KBM-7 (cell line): ENCODE measurements at regions not wholly inside any gene's neighbourhood (a gene's known extent, or its start where the extent isn't known, plus 50 kb on each side); places are given as distances from the start of the nearest gene placed in this dataset.

ENCODE experiments used
- DNase-seq: peaks from one replicate; pipeline ENCODE4 v3.0.0-alpha.2; 2015
- in situ Hi-C: fragments of 300-500 bp; cut with MboI; formaldehyde crosslinking; loops from 2 replicates; pipeline ENCODE4 v1.14.3; 2020; ENCODE audit warnings: low sequenced_read_pairs, low pct_unique_long_range_greater_than_20kb, mixed read lengths

DNA sequence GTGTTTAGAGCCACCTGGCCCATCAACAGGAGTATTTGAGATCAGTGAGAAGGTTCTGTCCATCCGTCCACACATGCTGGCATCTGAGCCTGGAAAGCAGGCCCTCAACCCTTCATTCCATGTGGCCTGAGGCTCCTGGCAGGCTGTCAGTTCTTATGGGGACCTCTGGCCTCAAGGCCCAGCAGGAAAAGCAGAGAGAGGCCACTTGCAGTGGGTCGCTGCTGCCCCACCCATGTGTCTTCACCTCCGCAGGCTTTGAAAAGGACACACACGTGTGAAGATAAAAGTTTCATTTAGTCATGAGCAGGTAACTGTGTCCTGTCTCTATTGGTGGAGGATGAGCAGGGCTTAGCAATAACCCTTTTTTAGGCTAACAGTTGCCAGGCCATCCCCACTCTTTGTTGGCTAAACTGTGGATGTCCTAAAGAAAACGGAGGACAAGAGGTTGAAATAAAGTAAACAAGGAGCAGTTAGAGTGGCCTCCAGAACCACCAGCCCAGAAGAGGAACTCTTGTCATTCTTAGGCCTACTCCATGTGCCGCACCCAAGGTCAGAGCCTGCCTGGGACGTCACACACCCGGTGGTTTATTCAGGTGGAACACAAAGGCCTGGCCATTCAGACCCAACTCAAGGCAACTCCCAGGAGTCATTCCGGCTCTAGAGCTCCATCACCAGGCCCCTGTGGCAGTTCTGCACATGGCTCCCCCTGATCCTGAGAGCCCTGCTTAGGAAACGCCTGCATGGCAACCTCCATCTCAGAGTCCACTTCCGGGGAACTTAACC, 143.4 kb upstream of the CST7 start:
- no peak for DNase-seq
- in situ Hi-C loops: no loop called here

DNA sequence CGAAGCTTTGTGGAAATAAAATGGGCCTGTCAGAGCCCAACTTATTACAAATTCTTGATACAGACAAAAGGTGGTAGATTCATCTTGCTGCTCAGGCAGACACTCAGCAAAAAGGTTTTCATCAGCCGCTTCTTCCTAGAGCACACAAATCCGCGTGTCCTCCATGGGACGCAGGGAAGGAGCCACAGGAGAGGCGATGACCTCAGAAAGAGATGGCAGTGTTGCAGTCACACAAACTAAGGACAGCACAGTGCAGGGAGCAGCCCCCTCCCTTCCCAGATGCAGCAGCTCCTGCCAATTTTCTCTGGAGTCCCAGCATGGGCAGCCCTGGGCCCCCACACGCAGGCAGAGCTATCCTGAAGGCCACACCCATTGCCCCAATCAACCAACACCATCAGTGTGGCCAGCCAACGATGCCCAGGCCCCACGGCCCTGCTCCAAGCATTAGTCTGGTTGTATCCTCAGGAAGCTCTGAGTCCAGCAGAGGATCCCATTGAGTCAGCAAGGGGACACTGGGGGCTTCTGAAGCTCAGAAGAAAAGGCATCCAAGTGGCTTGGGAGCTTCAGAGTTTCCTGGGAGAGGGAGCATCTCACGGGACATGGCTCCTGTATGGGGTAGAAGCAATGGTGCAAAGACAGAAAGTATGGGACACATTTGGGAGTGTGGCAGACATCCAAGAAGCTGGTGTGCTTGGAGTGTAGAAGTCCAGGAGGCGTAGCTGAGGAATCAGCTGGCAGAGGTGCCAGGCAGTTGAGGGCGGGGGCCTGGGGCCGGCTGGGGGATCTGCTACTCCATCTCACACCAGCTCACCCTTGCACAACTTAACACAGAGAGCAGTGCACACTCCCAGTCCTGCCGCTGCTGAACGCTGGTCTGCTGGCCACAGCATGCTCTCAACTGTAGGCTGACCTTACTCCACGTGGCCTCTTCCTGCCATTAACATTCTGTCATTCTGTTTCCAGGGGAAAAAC, 142.1 kb upstream of the CST7 start:
- in situ Hi-C loops: no loop called here
- DNase-seq: no peak

DNA sequence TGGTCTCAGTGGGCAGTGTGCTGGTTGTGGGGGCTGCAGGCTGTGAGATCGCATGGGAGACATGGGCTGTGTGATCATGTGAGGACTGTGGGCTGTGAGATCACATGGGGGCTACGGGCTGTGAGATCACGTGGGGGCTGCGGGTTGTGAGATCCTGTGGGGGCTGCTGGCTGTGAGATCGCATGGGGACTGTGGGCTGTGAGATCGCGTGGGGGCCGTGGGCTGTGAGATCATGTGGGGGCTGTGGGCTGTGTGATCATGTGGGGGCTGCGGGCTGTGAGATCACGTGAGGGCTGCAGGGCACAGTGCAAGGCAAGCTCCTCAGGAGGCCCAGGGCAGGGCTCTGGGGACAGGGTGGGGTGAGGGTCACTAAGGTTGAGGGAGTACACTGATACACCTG, 140.5 kb upstream of the CST7 start:
- in situ Hi-C loops: no loop called here
- DNase-seq: no peak

DNA sequence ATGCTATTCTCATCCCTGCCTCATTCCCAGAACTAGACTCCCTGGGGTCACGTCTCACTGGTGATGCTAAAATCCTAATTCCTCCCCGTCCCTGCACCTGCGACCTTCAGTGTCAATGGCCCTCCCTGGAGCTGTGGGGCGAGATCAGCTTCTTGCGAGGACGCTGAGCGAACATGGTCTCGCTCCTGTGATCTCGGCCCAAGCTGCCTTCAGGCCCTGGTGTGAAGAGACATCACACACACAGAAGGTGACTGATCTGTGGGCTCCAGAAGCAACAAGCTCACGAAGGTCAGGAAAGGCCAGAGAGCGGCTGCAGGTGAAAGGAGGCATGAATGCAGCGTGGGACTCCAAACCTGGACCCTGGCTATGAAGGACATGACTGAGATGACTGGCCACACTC, 139.5 kb upstream of the CST7 start:
- no peak for DNase-seq

DNA sequence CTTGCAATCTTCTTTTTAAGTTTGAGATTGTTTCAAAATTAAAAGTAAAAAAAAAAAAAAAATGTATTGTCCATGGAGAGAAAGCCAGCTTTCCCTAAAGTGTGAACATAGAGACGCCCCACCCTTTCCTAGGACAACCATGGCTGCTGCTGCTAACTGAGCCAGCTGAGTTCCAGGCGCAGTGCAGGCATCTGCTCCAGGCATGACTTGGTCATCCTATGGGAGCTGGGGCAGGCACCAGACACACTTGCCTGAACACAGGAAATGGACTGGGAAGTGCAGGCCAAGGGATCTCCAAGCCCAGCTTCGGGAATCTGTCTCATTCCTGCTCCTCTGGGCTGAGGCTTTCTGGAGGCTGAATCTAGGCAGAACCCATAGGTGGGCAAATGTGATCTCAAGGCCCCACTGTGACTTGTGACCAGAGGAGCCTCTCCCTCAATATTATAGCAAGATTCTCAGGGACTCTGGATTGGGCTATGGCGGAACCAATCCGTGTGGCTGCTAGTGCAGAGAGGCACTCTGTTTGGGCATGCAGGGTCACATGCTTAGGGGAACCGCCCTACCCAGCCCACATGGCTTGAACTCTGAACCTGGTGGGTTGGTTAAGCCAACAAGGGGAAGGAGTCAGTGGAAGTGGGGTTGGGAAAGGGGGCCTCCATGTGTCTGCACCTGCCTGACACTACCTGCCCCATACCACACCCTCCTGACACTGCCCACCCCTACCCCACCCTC, 138.2 kb upstream of the CST7 start:
- in situ Hi-C loops: no loop called here
- no peak for DNase-seq

More for the DNA sequence above, 139.5 kb upstream of the CST7 start:
- in situ Hi-C loops: no loop called here

DNA sequence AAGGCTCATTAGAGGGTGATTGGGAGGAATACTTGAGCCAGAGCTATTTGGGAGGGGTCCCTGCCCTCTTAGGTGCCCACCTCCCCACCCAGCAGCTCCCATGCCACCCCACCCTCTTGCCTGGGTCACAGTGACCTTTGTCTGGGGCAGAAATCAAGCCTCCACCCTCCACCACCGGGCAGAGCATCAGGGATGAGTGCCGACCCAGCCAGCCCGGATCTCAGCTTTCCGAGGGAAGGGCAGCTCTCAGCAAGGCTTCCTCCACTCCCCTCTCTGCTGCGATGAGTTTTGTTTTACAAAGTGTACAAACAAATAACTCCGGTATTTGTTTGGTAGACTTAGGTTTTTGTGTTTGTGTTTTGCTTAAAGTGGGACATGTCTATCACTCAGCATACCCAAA, 136.7 kb upstream of the CST7 start:
- no peak for DNase-seq
- in situ Hi-C loops: no loop called here

DNA sequence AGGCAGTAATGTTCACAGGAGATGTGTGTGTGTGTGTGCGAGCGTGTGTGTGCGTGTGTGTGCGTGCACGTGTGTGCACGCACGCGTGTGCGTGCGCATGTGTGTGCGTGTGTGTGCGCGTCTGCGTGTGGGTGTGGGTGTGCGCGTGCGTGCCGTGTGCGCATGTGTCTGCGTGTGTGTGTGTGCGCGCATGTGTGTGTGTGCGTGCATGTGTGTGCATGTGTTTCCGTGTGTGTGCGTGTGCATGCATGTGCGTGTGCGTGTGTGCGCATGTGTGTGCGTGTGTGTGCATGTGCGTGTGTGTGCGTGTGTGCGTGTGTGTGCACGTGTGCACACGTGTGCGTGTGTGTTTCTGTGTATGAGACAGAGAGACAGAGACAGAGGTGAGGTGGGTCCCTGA, 136.0 kb upstream of the CST7 start:
- DNase-seq: no peak
- in situ Hi-C loops: no loop called here

DNA sequence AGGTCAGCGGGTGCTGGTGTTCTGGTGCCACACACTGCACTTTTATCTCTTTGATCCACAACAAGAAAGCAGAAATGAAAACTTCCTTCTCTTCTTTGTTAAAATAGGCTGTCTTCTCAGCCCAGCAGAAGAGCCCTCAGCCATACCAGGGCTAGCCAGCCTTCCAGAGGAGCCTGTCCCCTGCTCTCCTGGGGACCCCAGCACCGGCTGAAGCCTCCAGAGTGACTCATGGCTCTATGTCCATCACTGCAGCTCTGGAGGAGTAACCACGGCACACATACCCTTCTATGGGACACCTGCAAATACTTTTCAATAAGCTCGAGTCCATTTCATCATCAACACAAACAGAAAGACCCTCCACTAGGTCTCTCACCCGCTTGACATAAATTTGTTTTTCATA, 135.6 kb upstream of the CST7 start:
- no peak for DNase-seq
- in situ Hi-C loops: no loop called here

DNA sequence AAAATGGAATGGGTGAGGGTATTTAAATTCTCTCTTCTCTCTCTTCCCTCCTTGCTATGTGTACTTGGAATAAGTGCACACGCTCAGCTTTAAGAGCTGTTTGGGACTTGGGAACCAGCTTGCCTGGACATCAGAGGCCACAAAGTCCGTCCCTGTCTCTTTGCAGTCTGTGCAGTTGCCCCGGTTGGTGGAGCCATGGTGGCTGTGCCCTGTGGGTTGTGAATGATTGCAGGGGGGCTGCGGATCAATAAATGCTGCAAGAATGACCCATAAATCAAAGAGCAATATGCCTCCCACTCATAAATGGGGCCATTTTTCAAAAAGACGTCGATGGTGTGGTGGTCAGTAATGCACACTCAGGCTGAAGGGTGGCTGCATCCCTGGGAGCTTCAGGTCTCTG, 135.1 kb upstream of the CST7 start:
- DNase-seq: no peak
- in situ Hi-C loops: no loop called here

DNA sequence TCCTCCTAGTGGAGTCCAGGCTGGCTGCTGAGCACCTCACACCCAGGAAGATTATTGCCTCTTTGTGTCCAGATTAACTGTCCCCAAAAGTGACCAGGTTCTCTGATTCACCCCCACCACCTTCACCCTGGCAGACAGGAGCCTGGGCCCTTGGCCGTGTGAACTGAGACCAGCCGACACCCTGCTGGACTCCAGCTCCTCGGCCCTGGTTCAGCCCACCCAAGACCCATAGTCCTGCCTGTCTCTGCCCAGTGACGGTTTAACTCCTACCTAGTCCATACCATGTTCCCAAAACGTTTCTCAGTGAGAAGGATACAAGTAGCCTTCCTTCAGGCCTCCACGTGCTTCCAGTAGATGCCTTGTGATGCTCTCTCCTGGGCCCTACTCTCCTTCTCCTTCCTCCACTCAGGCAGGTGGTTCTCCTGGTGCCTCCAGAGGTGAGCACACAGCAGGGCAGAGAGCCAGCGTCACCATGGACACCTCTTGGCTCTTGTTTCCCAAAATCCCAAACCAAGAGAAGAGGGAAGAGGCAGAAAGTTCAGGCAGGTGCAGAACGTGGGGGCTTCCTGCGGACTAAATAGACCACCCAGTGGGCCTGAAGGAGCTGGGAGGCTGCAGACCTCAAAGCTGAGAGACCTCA, 134.4 kb upstream of the CST7 start:
- DNase-seq: no peak
- in situ Hi-C loops: no loop called here

DNA sequence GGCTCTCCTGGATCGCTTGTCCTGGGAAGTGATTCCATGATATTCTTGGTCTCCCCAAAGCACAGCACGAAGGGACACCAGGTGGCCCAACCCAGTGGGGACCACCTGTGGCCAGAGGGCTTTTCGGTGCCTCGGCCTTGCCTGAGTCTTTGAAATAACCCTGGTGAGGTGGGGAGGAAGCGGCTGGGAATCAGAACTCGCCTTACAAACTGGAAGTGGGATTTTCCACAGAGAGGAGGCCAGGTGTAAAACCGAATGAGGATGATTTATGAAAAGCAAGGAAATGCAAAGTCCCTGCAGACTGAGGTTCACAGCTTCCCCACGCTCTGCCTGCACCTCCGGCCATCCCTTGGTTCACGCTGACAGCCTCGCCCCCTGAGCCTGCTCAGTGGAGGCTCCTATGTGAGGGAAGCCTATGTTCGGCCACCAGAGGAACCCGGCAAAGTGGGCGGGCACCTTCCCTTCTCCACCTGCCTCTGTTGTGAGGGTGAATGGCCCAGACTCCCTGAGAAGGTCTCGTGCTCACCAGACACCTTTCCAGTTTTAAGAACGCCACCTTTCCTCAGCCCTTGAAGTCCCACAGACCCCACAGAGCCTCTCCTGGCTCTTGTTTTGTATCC, 133.8 kb upstream of the CST7 start:
- in situ Hi-C loops: no loop called here
- DNase-seq: no peak

DNA sequence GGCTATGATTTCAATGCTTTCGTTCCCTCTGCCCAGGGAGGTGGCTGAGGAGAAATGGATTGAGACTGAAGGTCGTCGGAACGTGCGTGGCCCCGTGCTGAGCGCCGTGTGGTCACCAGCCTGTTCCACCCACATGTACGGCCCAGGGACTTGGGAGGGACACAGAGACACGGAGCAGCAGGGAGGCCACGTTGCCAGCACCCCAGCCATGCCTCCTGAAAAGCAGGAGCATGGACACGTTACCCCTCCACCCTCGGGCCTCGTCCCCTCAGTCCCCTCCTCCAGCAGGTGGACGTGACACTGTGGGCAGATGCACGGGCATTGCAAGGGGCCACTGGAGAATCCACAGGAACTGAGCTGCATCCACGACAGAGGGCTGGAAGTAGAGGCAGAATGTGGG, 133.1 kb upstream of the CST7 start:
- in situ Hi-C loops: no loop called here
- no peak for DNase-seq

DNA sequence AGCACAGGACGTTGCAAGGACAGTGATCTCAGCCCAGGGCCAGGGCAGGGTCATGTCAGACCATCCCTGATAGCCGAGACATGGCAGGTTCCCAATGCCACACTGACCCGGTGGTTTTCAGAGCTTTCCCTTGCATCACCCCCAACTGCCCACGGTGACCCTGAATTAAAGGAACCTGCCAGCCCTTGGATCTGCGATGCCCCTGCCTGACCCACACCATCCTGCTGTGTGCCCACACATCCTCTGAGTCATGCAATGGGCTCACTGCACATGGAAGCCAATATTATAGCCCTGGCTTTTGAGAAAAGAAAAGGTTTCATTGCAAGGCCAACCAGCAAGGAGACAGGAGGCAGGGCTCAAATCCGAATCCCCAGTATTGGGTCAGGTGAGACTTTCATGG, 132.6 kb upstream of the CST7 start:
- DNase-seq: no peak
- in situ Hi-C loops: no loop called here

DNA sequence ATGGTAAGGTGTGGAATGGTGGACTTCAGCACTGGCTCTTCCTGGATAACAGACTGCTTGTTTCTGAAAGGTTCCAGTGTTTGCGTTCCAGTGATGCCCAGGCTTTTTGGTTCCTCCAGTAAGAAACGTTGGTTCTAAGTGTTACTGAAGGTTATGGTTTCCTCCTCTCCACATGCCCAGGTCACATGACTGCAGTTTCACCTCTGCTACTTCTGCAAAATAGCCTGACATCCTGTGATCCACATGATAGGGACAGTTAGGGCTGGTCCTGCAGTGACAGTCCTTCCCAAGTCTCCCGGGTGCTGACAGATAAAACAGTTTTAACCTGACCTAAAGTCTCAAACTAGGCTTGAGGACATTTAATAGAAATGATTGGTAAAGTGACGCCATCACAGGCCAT, 132.2 kb upstream of the CST7 start:
- in situ Hi-C loops: no loop called here
- no peak for DNase-seq

DNA sequence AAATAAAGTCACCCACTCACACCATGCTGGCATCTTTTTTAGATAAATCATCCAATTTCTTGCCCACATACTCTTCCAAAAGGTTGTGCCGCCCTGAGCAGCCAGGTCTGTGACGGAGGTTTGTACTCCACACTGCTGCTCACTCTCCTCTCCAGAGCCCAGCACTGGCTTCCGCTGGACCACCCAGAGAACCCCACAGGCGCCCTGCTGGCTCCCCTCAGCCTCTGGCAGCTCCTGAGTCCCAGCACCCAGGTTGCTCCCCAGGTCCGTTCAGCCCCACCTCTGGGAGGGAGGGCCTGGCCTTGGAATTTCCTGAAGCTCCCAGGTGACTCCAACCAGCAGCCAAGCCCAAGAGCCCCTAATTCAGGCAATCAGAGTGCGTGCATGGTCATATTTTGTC, 131.7 kb upstream of the CST7 start:
- DNase-seq: no peak
- in situ Hi-C loops: no loop called here

DNA sequence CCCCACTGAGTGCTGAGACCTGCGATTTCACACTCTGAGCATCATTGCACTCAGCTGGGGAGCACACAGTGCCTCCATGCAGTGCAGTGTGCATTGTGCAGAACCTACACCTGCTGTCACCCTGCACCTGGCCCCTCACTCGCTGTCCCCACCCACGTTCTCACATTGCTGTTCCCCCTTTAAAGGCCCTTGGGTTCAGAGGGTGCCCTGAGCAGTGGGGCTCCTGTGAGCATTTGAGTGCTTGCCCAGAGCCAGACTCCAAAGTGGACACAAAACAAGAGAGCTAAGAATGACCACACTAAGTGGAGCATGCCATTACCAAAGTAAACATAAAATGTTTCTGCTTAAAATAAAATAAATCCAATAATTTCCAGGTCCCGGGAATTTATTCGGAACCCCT, 131.0 kb upstream of the CST7 start:
- DNase-seq: no peak
- in situ Hi-C loops: no loop called here

DNA sequence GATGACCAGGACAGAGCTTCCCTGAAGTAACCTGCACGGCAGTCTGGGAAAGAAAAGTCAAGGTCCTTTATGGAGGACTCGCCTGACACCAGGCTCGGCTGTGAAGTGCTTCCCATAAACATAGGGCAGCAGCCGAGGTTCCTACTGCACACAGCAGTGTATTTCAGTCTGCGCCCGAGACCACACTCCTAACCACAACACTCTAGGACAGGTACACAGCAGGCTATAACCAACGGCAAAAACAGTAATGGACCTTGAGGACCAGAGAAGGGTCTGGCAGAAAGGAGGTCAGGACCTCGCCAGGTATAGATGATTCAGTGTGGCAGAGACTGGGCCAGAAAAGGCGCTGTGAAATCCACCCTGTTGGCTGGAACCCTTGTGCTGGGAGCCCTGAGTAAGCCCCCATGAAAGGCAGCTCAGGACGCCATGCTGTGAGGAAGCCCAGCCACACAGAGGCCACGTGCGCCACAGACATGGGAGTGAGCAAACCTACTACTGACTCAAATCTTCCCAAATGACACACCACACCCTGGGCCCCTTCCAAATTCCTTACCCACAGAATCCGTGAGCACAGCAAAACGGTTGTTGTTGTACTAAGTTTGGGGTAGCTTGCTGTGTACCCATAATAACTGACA, 129.6 kb upstream of the CST7 start:
- no peak for DNase-seq
- in situ Hi-C loops: no loop called here

DNA sequence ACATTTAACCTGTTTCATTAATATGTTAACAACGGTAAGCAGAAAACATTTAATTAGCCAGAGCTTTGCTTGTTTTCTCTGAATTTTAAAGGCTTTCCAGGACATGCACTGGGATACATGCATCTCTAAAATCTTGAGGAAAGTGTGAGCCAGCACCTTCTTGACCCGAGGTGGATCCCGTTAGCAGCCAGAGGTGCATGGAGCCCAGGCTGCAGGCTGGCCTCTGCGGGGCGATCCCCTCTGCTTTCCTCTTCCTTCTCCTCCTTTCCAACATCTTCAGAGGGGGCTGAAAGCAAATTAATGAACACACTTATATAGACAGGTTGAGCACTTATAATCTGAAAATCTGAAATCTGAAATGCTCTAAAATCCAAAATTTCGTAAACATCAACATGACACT, 128.7 kb upstream of the CST7 start:
- in situ Hi-C loops: no loop called here
- DNase-seq: no peak

DNA sequence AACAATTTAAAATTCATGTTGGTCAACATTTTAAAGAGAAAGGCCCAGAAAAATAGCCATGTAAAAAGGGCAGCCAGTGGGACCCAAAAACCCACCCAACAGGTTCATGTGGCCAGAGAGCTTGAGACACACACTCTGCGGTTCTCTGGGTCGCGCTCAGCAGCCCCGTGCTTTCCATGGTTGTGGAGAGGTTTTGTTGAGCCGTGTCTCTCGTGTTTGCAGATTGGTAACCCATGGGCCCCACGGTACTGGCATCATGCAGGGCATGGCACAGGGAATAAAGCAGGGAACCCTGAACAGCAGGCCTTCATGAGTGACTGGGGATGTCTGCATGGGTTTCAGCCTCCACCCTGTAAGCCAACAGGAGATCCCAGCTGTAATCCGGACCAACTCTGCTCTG, 127.7 kb upstream of the CST7 start:
- in situ Hi-C loops: no loop called here

More for the DNA sequence above, 127.7 kb upstream of the CST7 start:
- DNase-seq: no peak
